Fibroblast of lung (primary cell): ENCODE measurements at regions not wholly inside any gene's neighbourhood (a gene's known extent, or its start where the extent isn't known, plus 50 kb on each side); places are given as distances from the start of the nearest gene placed in this dataset.
A peak's percentile ranks its signal among the peaks of the same experiment; 100 is the strongest.

Experiments used
- DNase-seq, 2 donors: peaks; one replicate each; pipeline versions ENCODE4 v3.0.0 to v3.0.0-alpha.2; 2010; ENCODE audit warnings: low read depth in 2 of 2
- H2AFZ ChIP-seq: 2 replicates; pipeline ENCODE4 v1.5.1; 2012; ENCODE audit warnings: low read length, control low read depth, inconsistent platforms
- H3K27ac ChIP-seq: 2 replicates; pipeline ENCODE4 v1.5.1; 2011; ENCODE audit warnings: low read length, control low read depth; ENCODE audit not compliant: insufficient read depth
- H3K27me3 ChIP-seq: 2 replicates; pipeline ENCODE4 v1.5.1; 2011; ENCODE audit warnings: mild to moderate bottlenecking, low read length; ENCODE audit not compliant: control insufficient read depth, insufficient read depth
- H3K36me3 ChIP-seq: 2 replicates; pipeline ENCODE4 v1.5.1; 2011; ENCODE audit warnings: low read length; ENCODE audit not compliant: control insufficient read depth, insufficient read depth
- H3K4me1 ChIP-seq: 2 replicates; pipeline ENCODE4 v1.5.1; 2011; ENCODE audit warnings: low read length; ENCODE audit not compliant: control insufficient read depth, insufficient read depth; ENCODE audit errors: extremely low read depth
- H3K4me2 ChIP-seq: 2 replicates; pipeline ENCODE4 v1.5.1; 2011; ENCODE audit warnings: low read length, control low read depth; ENCODE audit not compliant: insufficient read depth; ENCODE audit errors: extremely low read depth
- H3K4me3 ChIP-seq, 4 experiments: fragments of 200-600 bp in 1 of 4; sonication (generic) in 1 of 4; replicated peaks in 1 of 4; 2 replicates each; pipeline ENCODE4 v1.5.1; 2011 to 2016; ENCODE audit warnings: low read length in 4 of 4, low read depth in 3 of 4, mild to moderate bottlenecking in 3 of 4, control low read depth in 2 of 4, inconsistent platforms in 1 of 4, mixed read lengths in 1 of 4; ENCODE audit not compliant: insufficient read depth in 1 of 4; ENCODE audit errors: control extremely low read depth in 1 of 4
- H3K79me2 ChIP-seq: 2 replicates; pipeline ENCODE4 v1.5.1; 2012; ENCODE audit warnings: mild to moderate bottlenecking, low read length, inconsistent platforms; ENCODE audit not compliant: control insufficient read depth, insufficient read depth
- H3K9ac ChIP-seq: 2 replicates; pipeline ENCODE4 v1.5.1; 2011; ENCODE audit warnings: mild to moderate bottlenecking, low read length, control low read depth; ENCODE audit not compliant: insufficient read depth
- H3K9me3 ChIP-seq: 2 replicates; pipeline ENCODE4 v1.5.1; 2012; ENCODE audit warnings: low read depth, low read length; ENCODE audit not compliant: control insufficient read depth, insufficient read depth
- H4K20me1 ChIP-seq: 2 replicates; pipeline ENCODE4 v1.5.1; 2011; ENCODE audit warnings: low read length; ENCODE audit not compliant: control insufficient read depth, insufficient read depth; ENCODE audit errors: extremely low read depth
- CTCF ChIP-seq, 2 donors: IDR thresholded peaks in 1 of 2; conservative IDR thresholded peaks in 1 of 2; 1 replicate in 1 of 2; 2 replicates in 1 of 2; pipeline ENCODE4 v1.5.1; 2011 to 2012; ENCODE audit warnings: low read length in 2 of 2, control low read depth in 1 of 2, inconsistent platforms in 1 of 2, low read depth in 1 of 2, mild to moderate bottlenecking in 1 of 2
- EZH2 ChIP-seq: IDR thresholded peaks from 2 replicates; pipeline ENCODE4 v1.5.1; 2012; ENCODE audit warnings: low read length, control low read depth, mild to moderate bottlenecking; ENCODE audit errors: missing control alignments

- no peak overlapping the region for H3K4me2 ChIP-seq
- H2AFZ ChIP-seq: no peak overlapping the region
- H3K4me3 ChIP-seq: no peak overlapping the region
- H3K9me3 ChIP-seq: no peaks in the 10 kb centered on the region
- H3K4me1 ChIP-seq: no peaks in the 10 kb centered on the region
- no peaks in the 10 kb centered on the region for H4K20me1 ChIP-seq
- no peak for DNase-seq
- H3K36me3 ChIP-seq: no peaks in the 10 kb centered on the region
- no peak overlapping the region for H3K27ac ChIP-seq
- no peaks in the 10 kb centered on the region for H3K27me3 ChIP-seq
- no peak overlapping the region for H3K9ac ChIP-seq
- H3K79me2 ChIP-seq: no peaks in the 10 kb centered on the region
- TF ChIP-seq CTCF (conservative IDR thresholded peaks at IDR 0.05 in 1 of 2, IDR thresholded peaks at IDR 0.05 in 1 of 2; ENCODE audit: low read depth in 1 of 2, low read length in 2 of 2): no peak
- no peak for TF ChIP-seq EZH2
Measured at GRCh38 chr5:112025757-112026156, 268.8 kb upstream of the NREP start.

GRCh38 chr5:112024769-112025168 is 267.8 kb upstream of the NREP start:
- Histone ChIP-seq H3K27ac (no peak overlapping the region), H3K36me3 (no peaks in the 10 kb centered on the region), H3K9ac (no peak overlapping the region), H3K4me1 (no peaks in the 10 kb centered on the region), H3K4me3 (no peak overlapping the region), H3K79me2 (no peaks in the 10 kb centered on the region), H3K4me2 (no peak overlapping the region), H4K20me1 (no peaks in the 10 kb centered on the region), H3K27me3 (no peaks in the 10 kb centered on the region), H3K9me3 (no peaks in the 10 kb centered on the region), H2AFZ (no peak overlapping the region)
- no peak for TF ChIP-seq CTCF (conservative IDR thresholded peaks at IDR 0.05 in 1 of 2, IDR thresholded peaks at IDR 0.05 in 1 of 2; ENCODE audit: low read depth in 1 of 2, low read length in 2 of 2)
- no peak for TF ChIP-seq EZH2
- DNase-seq: peak in 1 of 2 donors; percentile 40

- Histone ChIP-seq H3K4me1 (no peaks in the 10 kb centered on the region), H3K4me3 (no peak overlapping the region), H3K27ac (no peak overlapping the region), H2AFZ (no peak overlapping the region), H4K20me1 (no peaks in the 10 kb centered on the region), H3K79me2 (no peaks in the 10 kb centered on the region), H3K27me3 (no peaks in the 10 kb centered on the region), H3K4me2 (no peak overlapping the region), H3K9me3 (no peaks in the 10 kb centered on the region), H3K9ac (no peak overlapping the region), H3K36me3 (no peaks in the 10 kb centered on the region)
- TF ChIP-seq CTCF (conservative IDR thresholded peaks at IDR 0.05 in 1 of 2, IDR thresholded peaks at IDR 0.05 in 1 of 2; ENCODE audit: low read depth in 1 of 2, low read length in 2 of 2): no peak
- no peak for TF ChIP-seq EZH2
- DNase-seq: no peak
Measured at GRCh38 chr5:112024221-112024620, 267.2 kb upstream of the NREP start.
